ENCODE measurements at regions not wholly inside any gene's neighbourhood (a gene's known extent, or its start where the extent isn't known, plus 50 kb on each side); places are given as distances from the start of the nearest gene placed in this dataset.

DNA sequence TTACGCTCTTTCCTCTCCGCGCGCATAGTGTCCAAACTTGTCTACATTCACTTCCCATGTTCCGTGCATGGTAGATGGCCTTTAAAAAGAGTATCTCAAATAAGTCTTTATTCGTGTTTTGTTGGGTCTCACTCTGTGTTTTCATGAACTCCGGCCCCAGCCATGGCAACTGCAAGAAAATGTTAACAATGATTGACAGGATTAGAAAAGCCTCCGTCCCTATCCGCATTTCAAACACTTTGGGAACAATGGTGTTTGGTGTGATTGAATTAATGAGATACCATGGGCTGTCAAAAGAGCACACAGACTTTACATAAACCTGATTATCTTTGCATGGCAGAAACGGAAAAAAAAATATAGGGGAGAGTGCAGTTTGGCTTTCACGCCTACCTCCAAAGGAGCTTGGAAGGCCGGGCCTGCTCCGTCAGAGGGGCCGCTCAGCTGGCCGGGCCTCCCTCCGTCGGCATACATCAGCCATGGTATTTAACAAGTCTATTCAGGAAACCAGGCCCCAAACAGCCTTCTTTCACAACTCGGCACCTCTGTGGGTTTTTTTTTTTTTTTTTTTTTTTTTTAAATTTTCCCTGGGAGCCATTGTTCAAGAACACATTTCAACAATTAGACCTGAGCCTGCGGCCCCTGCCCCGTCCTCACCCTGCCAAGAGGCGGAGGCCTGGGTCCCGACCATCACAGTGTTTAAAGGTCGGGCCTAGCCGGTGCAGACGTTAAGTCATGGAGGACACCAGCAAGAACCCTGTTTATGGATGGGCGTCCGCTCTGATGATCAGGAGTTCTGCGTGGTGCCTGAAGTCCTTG is 323.8 kb upstream of the IRX4 start:
- no peaks in the 10 kb centered on the region for H3K4me1 ChIP-seq (ENCODE audit: control insufficient read depth, insufficient read depth, low read length)
- H3K4me3 ChIP-seq (ENCODE audit: low read length) = no peak overlapping the region
- no peaks in the 10 kb centered on the region for H3K36me3 ChIP-seq (ENCODE audit: control insufficient read depth, insufficient read depth, low read length)
- no peak overlapping the region for H3K27ac ChIP-seq (ENCODE audit: low read depth, low read length)
- H3K9ac ChIP-seq (ENCODE audit: low read length) = no peak overlapping the region
- no peaks in the 10 kb centered on the region for H3K27me3 ChIP-seq (ENCODE audit: control insufficient read depth, insufficient read depth, low read length)

DNA sequence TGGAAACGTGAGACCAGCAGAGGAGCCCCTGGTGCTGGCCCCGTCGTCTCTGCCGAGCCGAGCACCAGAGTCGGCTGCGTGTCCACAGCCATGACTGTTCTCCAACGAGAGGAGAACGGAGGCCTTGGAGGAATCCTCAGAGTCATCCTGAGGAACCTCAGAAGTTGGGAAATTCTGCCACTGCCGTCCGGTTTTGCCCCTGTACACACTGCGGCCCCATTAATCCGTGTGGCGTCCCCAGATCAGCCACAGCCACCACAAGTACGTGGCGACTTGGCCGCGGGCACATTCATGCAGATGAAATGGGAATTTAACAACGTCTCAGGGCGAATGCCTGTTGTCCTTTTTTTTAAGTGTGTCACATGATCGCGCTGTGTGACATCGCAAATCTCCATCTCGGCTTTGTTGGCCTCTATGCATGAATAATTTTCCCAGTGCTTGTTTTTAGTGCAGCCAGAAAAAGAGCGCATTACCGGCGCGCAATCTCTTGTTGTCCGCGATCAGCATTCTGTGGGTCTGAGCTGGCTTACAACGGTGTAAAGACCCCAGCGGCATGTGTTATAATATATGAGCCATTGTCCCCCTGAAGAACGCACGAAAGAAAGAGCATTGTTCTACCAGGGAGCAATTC is 323.0 kb upstream of the IRX4 start:
- H3K9ac ChIP-seq (ENCODE audit: low read length) = no peak overlapping the region
- no peaks in the 10 kb centered on the region for H3K27me3 ChIP-seq (ENCODE audit: control insufficient read depth, insufficient read depth, low read length)
- H3K27ac ChIP-seq (ENCODE audit: low read depth, low read length) = no peak overlapping the region
- no peaks in the 10 kb centered on the region for H3K36me3 ChIP-seq (ENCODE audit: control insufficient read depth, insufficient read depth, low read length)
- H3K4me1 ChIP-seq (ENCODE audit: control insufficient read depth, insufficient read depth, low read length) = no peaks in the 10 kb centered on the region
- no peak overlapping the region for H3K4me3 ChIP-seq (ENCODE audit: low read length)

DNA sequence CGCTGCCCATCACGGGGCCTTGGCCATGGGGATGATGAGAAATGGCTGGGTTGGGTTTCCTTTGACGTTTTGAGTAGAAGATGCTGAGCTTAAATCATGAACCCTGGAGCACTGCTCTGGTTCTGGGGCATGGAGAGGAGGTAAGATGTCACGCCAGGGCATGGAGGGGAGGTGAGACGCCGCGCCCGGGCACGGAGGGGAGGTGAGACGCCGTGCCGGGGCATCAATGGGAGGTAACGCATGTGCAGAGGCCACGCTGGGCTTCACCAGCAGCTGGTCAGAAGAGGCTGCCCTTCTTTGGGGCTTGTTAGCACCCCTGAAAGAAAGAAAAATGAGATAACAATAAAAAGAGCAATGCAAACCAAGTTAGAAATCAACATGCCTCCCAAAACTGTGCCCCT is 322.5 kb upstream of the IRX4 start:
- Histone ChIP-seq H3K27me3 (ENCODE audit: control insufficient read depth, insufficient read depth, low read length) (no peaks in the 10 kb centered on the region), H3K36me3 (ENCODE audit: control insufficient read depth, insufficient read depth, low read length) (no peaks in the 10 kb centered on the region)

DNA sequence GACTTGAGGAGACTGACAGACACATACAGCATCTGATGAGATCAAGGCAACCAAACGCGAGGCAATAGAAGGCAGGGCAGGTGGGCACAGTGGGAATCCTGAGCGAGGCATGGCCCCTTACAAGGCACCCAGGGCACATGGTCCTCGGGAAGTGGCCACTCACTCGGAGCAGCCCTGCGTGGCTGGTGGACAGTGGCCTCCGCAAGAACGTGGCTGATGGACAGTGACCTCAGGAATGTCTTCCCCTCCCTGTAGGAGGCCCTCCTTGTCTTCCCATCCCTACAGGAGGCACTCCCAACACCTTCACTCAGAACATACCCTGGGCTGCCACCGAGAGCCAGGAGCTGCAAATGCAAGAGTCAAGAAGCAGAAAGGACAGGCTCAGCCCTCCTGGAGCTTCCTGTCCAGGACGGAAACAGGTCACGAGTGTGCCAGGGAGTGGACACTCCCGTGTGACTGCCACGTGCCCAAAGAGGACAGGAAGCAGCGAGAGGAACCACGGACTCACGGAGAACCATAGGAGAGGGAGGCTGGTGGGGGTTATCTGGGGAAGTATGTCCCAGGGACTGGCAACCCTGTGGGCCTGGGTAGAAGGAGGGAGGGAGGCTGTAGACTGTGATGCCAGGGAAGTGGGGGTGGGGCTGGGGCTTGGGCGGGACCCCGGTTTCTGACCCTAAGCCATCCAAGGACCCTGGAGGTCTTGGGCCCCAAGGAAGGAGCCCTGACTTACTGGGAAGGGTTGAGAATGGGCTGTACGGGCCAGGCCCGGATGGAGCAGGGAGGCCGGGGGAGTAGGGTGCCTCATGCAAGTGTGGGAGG is 321.9 kb upstream of the IRX4 start:
- H3K4me1 ChIP-seq (ENCODE audit: control insufficient read depth, insufficient read depth, low read length) = no peaks in the 10 kb centered on the region
- no peak overlapping the region for H3K4me3 ChIP-seq (ENCODE audit: low read length)
- H3K9ac ChIP-seq (ENCODE audit: low read length) = no peak overlapping the region
- no peak overlapping the region for H3K27ac ChIP-seq (ENCODE audit: low read depth, low read length)
- no peaks in the 10 kb centered on the region for H3K36me3 ChIP-seq (ENCODE audit: control insufficient read depth, insufficient read depth, low read length)
- H3K27me3 ChIP-seq (ENCODE audit: control insufficient read depth, insufficient read depth, low read length) = no peaks in the 10 kb centered on the region

More for the DNA sequence above, 322.5 kb upstream of the IRX4 start:
- Histone ChIP-seq H3K27ac (ENCODE audit: low read depth, low read length) (no peak overlapping the region), H3K9ac (ENCODE audit: low read length) (no peak overlapping the region), H3K4me1 (ENCODE audit: control insufficient read depth, insufficient read depth, low read length) (no peaks in the 10 kb centered on the region), H3K4me3 (ENCODE audit: low read length) (no peak overlapping the region)

DNA sequence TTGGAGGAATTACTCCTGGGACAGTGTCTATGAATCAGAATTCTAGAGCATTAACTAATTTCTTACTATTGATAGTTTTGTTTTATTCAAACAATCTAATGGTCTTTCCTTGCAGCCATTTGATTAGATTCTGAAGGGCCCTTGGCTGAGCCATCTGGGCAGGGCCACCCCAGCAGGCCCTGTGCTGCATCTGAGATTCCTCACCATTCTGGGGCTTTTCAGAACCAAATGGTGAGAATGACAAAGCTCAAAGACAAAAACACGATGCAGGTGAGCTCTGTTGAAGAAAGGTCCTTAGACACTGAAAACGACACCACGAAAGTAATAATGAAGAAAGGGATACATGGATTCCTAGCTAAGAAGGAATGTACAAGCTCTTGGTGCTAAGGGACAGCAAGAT is 321.0 kb upstream of the IRX4 start:
- Histone ChIP-seq H3K4me1 (ENCODE audit: control insufficient read depth, insufficient read depth, low read length) (no peaks in the 10 kb centered on the region), H3K36me3 (ENCODE audit: control insufficient read depth, insufficient read depth, low read length) (no peaks in the 10 kb centered on the region), H3K27ac (ENCODE audit: low read depth, low read length) (no peak overlapping the region), H3K4me3 (ENCODE audit: low read length) (no peak overlapping the region), H3K27me3 (ENCODE audit: control insufficient read depth, insufficient read depth, low read length) (no peaks in the 10 kb centered on the region), H3K9ac (ENCODE audit: low read length) (no peak overlapping the region)

DNA sequence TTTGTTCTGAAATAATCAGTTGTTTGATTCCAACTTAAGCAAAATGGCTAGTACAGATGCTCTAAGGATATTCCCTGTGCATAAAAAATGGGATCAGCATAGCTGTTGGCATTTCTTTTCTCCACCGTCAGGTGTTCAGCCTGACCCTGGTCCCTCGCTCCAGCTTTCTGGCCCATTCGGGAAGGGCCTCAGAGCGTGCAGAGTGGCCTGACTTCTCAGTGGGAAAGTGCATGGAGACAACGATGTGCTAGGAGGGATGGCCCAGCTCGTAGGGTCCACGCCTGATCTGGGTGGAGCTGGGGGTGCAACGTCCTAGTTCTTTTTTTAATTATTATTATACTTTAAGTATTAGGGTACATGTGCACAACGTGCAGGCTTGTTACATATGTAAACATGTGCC is 319.1 kb upstream of the IRX4 start:
- Histone ChIP-seq H3K4me1 (ENCODE audit: control insufficient read depth, insufficient read depth, low read length) (no peaks in the 10 kb centered on the region), H3K9ac (ENCODE audit: low read length) (no peak overlapping the region), H3K27me3 (ENCODE audit: control insufficient read depth, insufficient read depth, low read length) (no peaks in the 10 kb centered on the region), H3K4me3 (ENCODE audit: low read length) (no peak overlapping the region), H3K27ac (ENCODE audit: low read depth, low read length) (no peak overlapping the region), H3K36me3 (ENCODE audit: control insufficient read depth, insufficient read depth, low read length) (no peaks in the 10 kb centered on the region)

DNA sequence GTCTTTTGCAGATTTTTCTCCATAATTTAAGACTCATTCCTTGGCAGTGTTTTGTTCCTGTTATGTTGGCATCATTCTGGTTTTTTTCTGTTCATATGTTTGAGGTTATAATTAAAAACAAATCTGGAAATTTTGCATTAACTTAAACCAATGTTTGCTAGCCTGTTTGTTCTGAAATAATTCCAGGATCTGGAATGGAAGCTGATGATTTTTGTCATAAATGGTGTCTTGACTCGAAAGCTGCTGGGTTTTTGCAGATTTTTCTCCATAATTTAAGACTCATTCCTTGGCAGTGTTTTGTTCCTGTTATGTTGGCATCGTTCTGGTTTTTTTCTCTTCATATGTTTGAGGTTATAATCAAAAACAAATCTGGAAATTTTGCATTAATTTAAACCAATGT is 318.7 kb upstream of the IRX4 start:
- Histone ChIP-seq H3K36me3 (ENCODE audit: control insufficient read depth, insufficient read depth, low read length) (no peaks in the 10 kb centered on the region), H3K4me1 (ENCODE audit: control insufficient read depth, insufficient read depth, low read length) (no peaks in the 10 kb centered on the region), H3K4me3 (ENCODE audit: low read length) (no peak overlapping the region), H3K27me3 (ENCODE audit: control insufficient read depth, insufficient read depth, low read length) (no peaks in the 10 kb centered on the region), H3K27ac (ENCODE audit: low read depth, low read length) (no peak overlapping the region), H3K9ac (ENCODE audit: low read length) (no peak overlapping the region)

DNA sequence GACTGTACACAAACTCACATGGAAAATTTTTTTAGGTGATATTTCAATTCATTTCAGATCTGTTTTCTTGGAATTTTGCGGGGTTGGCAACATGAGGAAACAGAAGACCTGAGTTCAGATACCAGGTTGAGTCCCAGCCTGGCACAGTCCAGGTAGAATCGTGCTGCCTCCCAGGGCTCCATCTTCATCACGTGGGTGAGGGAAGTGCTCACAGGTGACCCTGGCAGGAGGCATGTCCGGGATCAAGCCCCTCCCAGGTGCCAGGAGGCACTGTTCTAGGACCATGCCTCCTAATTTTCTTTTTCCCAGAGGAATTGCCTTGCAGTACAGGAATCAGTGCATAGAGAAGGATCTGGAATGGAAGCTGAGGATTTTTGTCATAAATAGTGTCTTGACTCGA is 318.3 kb upstream of the IRX4 start:
- Histone ChIP-seq H3K4me1 (ENCODE audit: control insufficient read depth, insufficient read depth, low read length) (no peaks in the 10 kb centered on the region), H3K4me3 (ENCODE audit: low read length) (no peak overlapping the region), H3K27ac (ENCODE audit: low read depth, low read length) (no peak overlapping the region), H3K36me3 (ENCODE audit: control insufficient read depth, insufficient read depth, low read length) (no peaks in the 10 kb centered on the region), H3K27me3 (ENCODE audit: control insufficient read depth, insufficient read depth, low read length) (no peaks in the 10 kb centered on the region), H3K9ac (ENCODE audit: low read length) (no peak overlapping the region)

DNA sequence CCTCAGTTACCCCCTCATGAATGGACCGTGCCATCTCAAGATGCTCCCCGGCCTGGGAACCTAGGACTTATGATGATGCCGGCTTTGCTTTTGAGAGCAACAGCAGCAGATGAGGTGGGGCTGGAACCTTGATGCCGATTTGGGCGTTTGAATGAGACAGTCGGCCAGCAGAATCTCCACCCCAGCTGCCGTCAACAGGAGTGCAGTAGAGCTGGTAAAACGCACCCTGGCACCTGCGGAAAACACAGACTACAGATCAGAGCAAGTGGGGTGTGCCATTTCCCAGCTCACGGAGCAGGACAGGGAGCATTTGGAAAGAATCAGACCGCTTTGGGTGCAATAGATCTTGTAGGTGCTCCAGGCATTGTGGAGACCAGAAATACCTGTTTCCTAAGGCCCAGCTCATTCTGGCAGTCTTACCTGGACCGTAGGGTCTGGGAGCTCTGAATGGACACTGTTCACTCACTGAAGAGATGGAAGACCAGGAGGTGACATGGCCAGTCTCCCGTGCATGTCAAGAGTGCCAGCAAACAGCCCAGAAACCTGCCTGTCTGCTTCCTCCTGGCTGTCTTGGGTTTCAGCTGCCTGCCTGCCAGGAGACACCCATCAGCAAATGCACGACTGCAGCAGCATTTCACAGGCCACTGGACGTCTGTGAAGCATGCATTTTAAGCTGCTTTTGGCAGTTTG is 317.7 kb upstream of the IRX4 start:
- Histone ChIP-seq H3K4me1 (ENCODE audit: control insufficient read depth, insufficient read depth, low read length) (no peaks in the 10 kb centered on the region), H3K27me3 (ENCODE audit: control insufficient read depth, insufficient read depth, low read length) (no peaks in the 10 kb centered on the region), H3K36me3 (ENCODE audit: control insufficient read depth, insufficient read depth, low read length) (no peaks in the 10 kb centered on the region), H3K9ac (ENCODE audit: low read length) (no peak overlapping the region), H3K27ac (ENCODE audit: low read depth, low read length) (no peak overlapping the region), H3K4me3 (ENCODE audit: low read length) (no peak overlapping the region)

DNA sequence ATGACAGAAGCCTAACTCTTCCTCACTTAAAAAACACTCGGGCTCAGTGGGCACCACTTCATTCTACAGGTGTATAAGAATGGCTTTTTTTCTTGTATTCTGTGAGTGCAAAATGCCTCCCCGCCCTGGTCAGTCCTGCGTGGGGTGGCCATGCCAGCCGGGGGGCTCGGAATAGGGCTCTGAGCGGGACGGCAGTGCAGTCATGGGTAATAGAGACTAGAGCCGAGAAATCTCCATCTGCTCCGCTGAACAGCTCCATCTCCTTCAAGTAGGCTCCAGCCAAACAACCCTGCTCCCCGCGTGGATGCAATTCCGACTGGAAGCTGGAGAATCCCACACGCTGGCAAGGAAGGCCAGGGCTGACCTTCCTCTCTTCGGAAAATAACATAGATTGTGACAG is 317.0 kb upstream of the IRX4 start:
- no peaks in the 10 kb centered on the region for H3K4me1 ChIP-seq (ENCODE audit: control insufficient read depth, insufficient read depth, low read length)
- H3K9ac ChIP-seq (ENCODE audit: low read length) = no peak overlapping the region
- no peak overlapping the region for H3K4me3 ChIP-seq (ENCODE audit: low read length)
- H3K27ac ChIP-seq (ENCODE audit: low read depth, low read length) = no peak overlapping the region
- H3K27me3 ChIP-seq (ENCODE audit: control insufficient read depth, insufficient read depth, low read length) = no peaks in the 10 kb centered on the region
- H3K36me3 ChIP-seq (ENCODE audit: control insufficient read depth, insufficient read depth, low read length) = no peaks in the 10 kb centered on the region

DNA sequence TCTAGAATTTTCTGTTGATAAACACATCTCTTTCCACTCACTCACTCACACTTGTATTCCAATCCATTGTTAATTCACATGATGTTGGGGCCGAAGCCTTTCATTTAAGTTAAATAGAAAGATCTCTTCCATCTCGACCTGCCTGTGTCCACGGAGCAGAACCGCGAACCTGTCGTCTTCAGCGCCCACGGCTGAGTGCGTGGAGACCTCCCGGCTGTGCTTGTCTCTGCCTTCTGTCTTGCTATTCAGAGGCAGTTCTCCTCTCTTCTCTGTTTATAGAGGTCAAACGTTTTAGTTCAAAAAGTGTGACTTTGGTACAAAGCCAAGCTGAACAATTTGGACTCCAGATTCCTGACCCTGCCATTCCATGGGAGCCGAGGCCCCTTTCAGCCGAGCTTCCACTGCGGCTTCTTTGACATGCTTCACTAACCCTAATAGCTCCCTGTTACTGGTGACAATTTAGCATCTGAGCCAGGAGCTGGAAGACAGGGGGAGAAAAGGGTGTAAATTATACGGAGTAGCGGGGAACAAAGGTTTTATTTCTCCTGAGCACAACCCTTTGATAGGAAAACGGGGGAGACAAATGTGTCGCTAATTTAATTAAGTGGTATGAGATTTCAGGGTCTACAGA is 314.4 kb upstream of the IRX4 start:
- Histone ChIP-seq H3K27ac (ENCODE audit: low read depth, low read length) (no peak overlapping the region), H3K4me3 (ENCODE audit: low read length) (no peak overlapping the region)

DNA sequence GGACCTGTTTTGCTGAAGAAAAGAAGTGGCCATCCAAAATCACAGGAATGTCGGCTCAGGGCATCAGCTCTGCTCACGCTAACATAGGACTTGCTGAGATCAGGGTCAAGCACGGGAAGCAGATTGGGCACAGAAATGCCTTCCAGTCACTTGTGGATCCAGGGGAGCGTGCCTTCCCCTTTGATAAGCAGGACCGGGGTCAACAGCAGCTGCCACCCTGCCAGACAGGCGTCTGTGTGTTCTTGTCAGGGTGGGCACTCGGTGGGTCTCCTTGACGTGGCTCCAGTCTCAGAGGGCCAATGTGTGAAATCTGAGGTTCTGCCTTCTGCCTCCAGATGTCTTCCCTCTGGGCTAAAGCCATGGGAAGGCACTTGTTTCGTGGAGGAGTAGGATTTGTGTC is 313.7 kb upstream of the IRX4 start:
- Histone ChIP-seq H3K4me1 (ENCODE audit: control insufficient read depth, insufficient read depth, low read length) (no peaks in the 10 kb centered on the region), H3K9ac (ENCODE audit: low read length) (no peak overlapping the region), H3K36me3 (ENCODE audit: control insufficient read depth, insufficient read depth, low read length) (no peaks in the 10 kb centered on the region), H3K4me3 (ENCODE audit: low read length) (no peak overlapping the region), H3K27ac (ENCODE audit: low read depth, low read length) (no peak overlapping the region), H3K27me3 (ENCODE audit: control insufficient read depth, insufficient read depth, low read length) (no peaks in the 10 kb centered on the region)

More for the DNA sequence above, 314.4 kb upstream of the IRX4 start:
- Histone ChIP-seq H3K9ac (ENCODE audit: low read length) (no peak overlapping the region), H3K36me3 (ENCODE audit: control insufficient read depth, insufficient read depth, low read length) (no peaks in the 10 kb centered on the region), H3K4me1 (ENCODE audit: control insufficient read depth, insufficient read depth, low read length) (no peaks in the 10 kb centered on the region), H3K27me3 (ENCODE audit: control insufficient read depth, insufficient read depth, low read length) (no peaks in the 10 kb centered on the region)
